Left ventricle myocardium inferior (tissue), 1 donor: ENCODE measurements at regions not wholly inside any gene's neighbourhood (a gene's known extent, or its start where the extent isn't known, plus 50 kb on each side); places are given as distances from the start of the nearest gene placed in this dataset.
"Not testable (repeated sequence)": the region's sequence is repeated elsewhere in the genome, so short reads cannot be mapped to it uniquely, and the experiment has no call there.

Experiments
- DNase-seq: peaks from one replicate; pipeline ENCODE4 v3.0.0-alpha.2; 2020
- H3K27ac ChIP-seq: fragments of 200-600 bp; replicated peaks from 2 replicates; pipeline ENCODE4 v1.8.0; 2021
- H3K27me3 ChIP-seq: fragments of 200-600 bp; 2 replicates; pipeline ENCODE4 v1.8.0; 2021; ENCODE audit warnings: low read depth
- H3K36me3 ChIP-seq: fragments of 200-600 bp; 2 replicates; pipeline ENCODE4 v1.8.0; 2021
- H3K4me1 ChIP-seq: fragments of 200-600 bp; 2 replicates; pipeline ENCODE4 v1.8.0; 2021
- H3K4me3 ChIP-seq: fragments of 200-600 bp; 2 replicates; pipeline ENCODE4 v1.8.0; 2021; ENCODE audit warnings: mild to moderate bottlenecking, moderate library complexity
- H3K9me3 ChIP-seq: fragments of 200-600 bp; replicated peaks from 2 replicates; pipeline ENCODE4 v1.8.0; 2021
- CTCF ChIP-seq: fragments of 200-600 bp; IDR thresholded peaks from 2 replicates; pipeline ENCODE4 v1.8.0; 2021; ENCODE audit warnings: antibody characterized with exemption, mild to moderate bottlenecking, borderline replicate concordance
- intact Hi-C: fragments of 100-400 bp; cut with micrococcal nuclease; formaldehyde crosslinking; loops from one replicate; pipeline ENCODE4 v1.11.0; 2022
- donor health status: DM: no; HTN: yes; CAD: no; lungs with severe emphysema.

- no peaks in the 10 kb centered on the region for H3K36me3 ChIP-seq
- TF ChIP-seq CTCF = peak; percentile 80
- no peaks in the 10 kb centered on the region for H3K9me3 ChIP-seq
- no peak overlapping the region for H3K4me3 ChIP-seq
- no peak for DNase-seq
- H3K4me1 ChIP-seq = no peaks in the 10 kb centered on the region
- intact Hi-C loops = no loop called here
- no peak overlapping the region for H3K27ac ChIP-seq
- H3K27me3 ChIP-seq = peaks cover 52% of the 10 kb centered on the region
Observed at GRCh38 chr2:88903749-88904353, 212.4 kb downstream of the RPIA start.

GRCh38 chr2:88913280-88913679, 221.8 kb downstream of the RPIA start:
- H3K36me3 ChIP-seq = no peaks in the 10 kb centered on the region
- no peak overlapping the region for H3K4me3 ChIP-seq
- no peak for DNase-seq
- TF ChIP-seq CTCF = no peak
- intact Hi-C loops = no loop called here
- no peaks in the 10 kb centered on the region for H3K9me3 ChIP-seq
- H3K27me3 ChIP-seq = peaks cover 15% of the 10 kb centered on the region
- H3K4me1 ChIP-seq = no peaks in the 10 kb centered on the region
- no peak overlapping the region for H3K27ac ChIP-seq

- Histone ChIP-seq H3K4me1 (no peaks in the 10 kb centered on the region), H3K4me3 (no peak overlapping the region), H3K9me3 (no peaks in the 10 kb centered on the region), H3K36me3 (no peaks in the 10 kb centered on the region), H3K27me3 (peaks cover 1% of the 10 kb centered on the region), H3K27ac (no peak overlapping the region)
- TF ChIP-seq CTCF = peak; percentile 66
- DNase-seq = no peak
- intact Hi-C loops = no loop called here
Observed at GRCh38 chr2:88919087-88919738, 227.7 kb downstream of the RPIA start.

- H3K9me3 ChIP-seq, DNase-seq, H3K4me3 ChIP-seq, H3K4me1 ChIP-seq, H3K27me3 ChIP-seq, H3K36me3 ChIP-seq, H3K27ac ChIP-seq, intact Hi-C loops: not testable (repeated sequence)
Observed at GRCh38 chr2:88920399-88920798, 228.9 kb downstream of the RPIA start.

GRCh38 chr2:88924533-88924932, 233.1 kb downstream of the RPIA start:
- Histone ChIP-seq H3K4me1 (peaks cover 5% of the 10 kb centered on the region), H3K27me3 (no peaks in the 10 kb centered on the region), H3K36me3 (no peaks in the 10 kb centered on the region), H3K27ac (no peak overlapping the region), H3K4me3 (no peak overlapping the region), H3K9me3 (peaks cover 3% of the 10 kb centered on the region)
- intact Hi-C loops = no loop called here
- no peak for TF ChIP-seq CTCF
- no peak for DNase-seq

- peaks cover 3% of the 10 kb centered on the region for H3K9me3 ChIP-seq
- intact Hi-C loops = no loop called here
- no peaks in the 10 kb centered on the region for H3K36me3 ChIP-seq
- H3K27me3 ChIP-seq = no peaks in the 10 kb centered on the region
- no peak for TF ChIP-seq CTCF
- no peak overlapping the region for H3K27ac ChIP-seq
- H3K4me3 ChIP-seq = no peak overlapping the region
- peaks cover 5% of the 10 kb centered on the region for H3K4me1 ChIP-seq
- no peak for DNase-seq
Observed at GRCh38 chr2:88925770-88926462, 234.4 kb downstream of the RPIA start.
